ENCODE measurements at regions not wholly inside any gene's neighbourhood (a gene's known extent, or its start where the extent isn't known, plus 50 kb on each side); places are given as distances from the start of the nearest gene placed in this dataset.
"Not testable (repeated sequence)": the region's sequence is repeated elsewhere in the genome, so short reads cannot be mapped to it uniquely, and the experiment has no call there.

GRCh38 chr6:22208026-22208425 lies 88.8 kb downstream of the PRL start:
- no peak overlapping the region for H3K27ac ChIP-seq (ENCODE audit: low read depth, low read length, severe bottlenecking)
- 88% methylated on average over 1 of the region's 1 CpG; no CpG with 5 or more reads in 1 of the 2 experiments for WGBS, 2 experiments (ENCODE audit: insufficient coverage in 2 of 2)
- H3K9me3 ChIP-seq (ENCODE audit: control insufficient read depth, low read length): no peaks in the 10 kb centered on the region
- no peaks in the 10 kb centered on the region for H3K36me3 ChIP-seq (ENCODE audit: control insufficient read depth, insufficient read depth, low read length)
- H3K4me3 ChIP-seq (ENCODE audit: extremely low read depth, insufficient read depth, low read length, poor library complexity, severe bottlenecking): no peak overlapping the region
- no peaks in the 10 kb centered on the region for H3K4me1 ChIP-seq (ENCODE audit: control insufficient read depth, insufficient read depth, low read length, poor library complexity, severe bottlenecking)

DNA sequence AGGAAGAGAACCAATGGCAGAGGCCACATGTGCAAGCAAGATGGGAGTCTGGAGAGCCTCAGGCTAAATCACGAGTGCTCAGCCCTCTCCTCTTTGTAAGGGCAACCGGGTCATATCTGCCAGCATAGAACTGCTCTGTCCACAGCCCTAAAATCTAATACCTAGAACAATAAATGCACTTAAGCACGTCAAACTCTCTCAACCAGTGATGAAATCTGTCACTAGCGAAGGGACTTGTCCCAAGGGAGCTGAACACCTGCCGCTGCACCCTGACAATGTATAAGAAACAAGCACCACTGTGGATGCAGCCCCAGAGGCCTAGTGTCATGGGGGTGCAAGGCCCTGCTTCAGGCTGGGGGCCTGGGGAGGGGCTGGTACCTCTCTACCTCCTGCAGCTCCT lies 82.5 kb downstream of the PRL start:
- no peak overlapping the region for H3K27ac ChIP-seq (ENCODE audit: low read depth, low read length, severe bottlenecking)
- no peak overlapping the region for H3K4me3 ChIP-seq (ENCODE audit: extremely low read depth, insufficient read depth, low read length, poor library complexity, severe bottlenecking)
- no peaks in the 10 kb centered on the region for H3K4me1 ChIP-seq (ENCODE audit: control insufficient read depth, insufficient read depth, low read length, poor library complexity, severe bottlenecking)
- no peaks in the 10 kb centered on the region for H3K36me3 ChIP-seq (ENCODE audit: control insufficient read depth, insufficient read depth, low read length)
- no peaks in the 10 kb centered on the region for H3K9me3 ChIP-seq (ENCODE audit: control insufficient read depth, low read length)
- WGBS, 2 experiments (ENCODE audit: insufficient coverage in 2 of 2): 82 to 100% methylated on average over 4 of the region's 5 CpGs

- not testable (repeated sequence) for H3K9me3 ChIP-seq (ENCODE audit: control insufficient read depth, low read length); H3K4me3 ChIP-seq (ENCODE audit: extremely low read depth, insufficient read depth, low read length, poor library complexity, severe bottlenecking); H3K27ac ChIP-seq (ENCODE audit: low read depth, low read length, severe bottlenecking); H3K4me1 ChIP-seq (ENCODE audit: control insufficient read depth, insufficient read depth, low read length, poor library complexity, severe bottlenecking); H3K36me3 ChIP-seq (ENCODE audit: control insufficient read depth, insufficient read depth, low read length)
- 86 to 100% methylated on average over 1 to 2 of the region's 3 CpGs for WGBS, 2 experiments (ENCODE audit: insufficient coverage in 2 of 2)
Measured at GRCh38 chr6:22215474-22215873, 81.4 kb downstream of the PRL start.

GRCh38 chr6:22218410-22218809 lies 78.4 kb downstream of the PRL start:
- Histone ChIP-seq H3K4me1 (ENCODE audit: control insufficient read depth, insufficient read depth, low read length, poor library complexity, severe bottlenecking) (no peaks in the 10 kb centered on the region), H3K4me3 (ENCODE audit: extremely low read depth, insufficient read depth, low read length, poor library complexity, severe bottlenecking) (no peak overlapping the region), H3K27ac (ENCODE audit: low read depth, low read length, severe bottlenecking) (no peak overlapping the region), H3K36me3 (ENCODE audit: control insufficient read depth, insufficient read depth, low read length) (no peaks in the 10 kb centered on the region), H3K9me3 (ENCODE audit: control insufficient read depth, low read length) (no peaks in the 10 kb centered on the region)
- 80 to 88% methylated on average over 2 of the region's 3 CpGs for WGBS, 2 experiments (ENCODE audit: insufficient coverage in 2 of 2)

- no peak overlapping the region for H3K4me3 ChIP-seq (ENCODE audit: extremely low read depth, insufficient read depth, low read length, poor library complexity, severe bottlenecking)
- 84 to 95% methylated on average over 5 to 6 of the region's 6 CpGs for WGBS, 2 experiments (ENCODE audit: insufficient coverage in 2 of 2)
- H3K9me3 ChIP-seq (ENCODE audit: control insufficient read depth, low read length): no peaks in the 10 kb centered on the region
- H3K36me3 ChIP-seq (ENCODE audit: control insufficient read depth, insufficient read depth, low read length): no peaks in the 10 kb centered on the region
- no peaks in the 10 kb centered on the region for H3K4me1 ChIP-seq (ENCODE audit: control insufficient read depth, insufficient read depth, low read length, poor library complexity, severe bottlenecking)
- H3K27ac ChIP-seq (ENCODE audit: low read depth, low read length, severe bottlenecking): no peak overlapping the region
Measured at GRCh38 chr6:22219925-22220324, 76.9 kb downstream of the PRL start.

GRCh38 chr6:22221211-22221610 lies 75.6 kb downstream of the PRL start:
- no peak overlapping the region for H3K27ac ChIP-seq (ENCODE audit: low read depth, low read length, severe bottlenecking)
- 83% methylated on average over 1 of the region's 4 CpGs; no CpG with 5 or more reads in 1 of the 2 experiments for WGBS, 2 experiments (ENCODE audit: insufficient coverage in 2 of 2)
- H3K4me3 ChIP-seq (ENCODE audit: extremely low read depth, insufficient read depth, low read length, poor library complexity, severe bottlenecking): no peak overlapping the region

GRCh38 chr6:22221630-22222029 lies 75.2 kb downstream of the PRL start:
- Histone ChIP-seq H3K4me3 (ENCODE audit: extremely low read depth, insufficient read depth, low read length, poor library complexity, severe bottlenecking) (no peak overlapping the region), H3K9me3 (ENCODE audit: control insufficient read depth, low read length) (no peaks in the 10 kb centered on the region), H3K4me1 (ENCODE audit: control insufficient read depth, insufficient read depth, low read length, poor library complexity, severe bottlenecking) (no peaks in the 10 kb centered on the region), H3K27ac (ENCODE audit: low read depth, low read length, severe bottlenecking) (no peak overlapping the region), H3K36me3 (ENCODE audit: control insufficient read depth, insufficient read depth, low read length) (no peaks in the 10 kb centered on the region)
- 100% methylated on average over 1 of the region's 3 CpGs; no CpG with 5 or more reads in 1 of the 2 experiments for WGBS, 2 experiments (ENCODE audit: insufficient coverage in 2 of 2)

More at GRCh38 chr6:22221211-22221610, 75.6 kb downstream of the PRL start:
- Histone ChIP-seq H3K36me3 (ENCODE audit: control insufficient read depth, insufficient read depth, low read length) (no peaks in the 10 kb centered on the region), H3K4me1 (ENCODE audit: control insufficient read depth, insufficient read depth, low read length, poor library complexity, severe bottlenecking) (no peaks in the 10 kb centered on the region), H3K9me3 (ENCODE audit: control insufficient read depth, low read length) (no peaks in the 10 kb centered on the region)

GRCh38 chr6:22222469-22222868 lies 74.4 kb downstream of the PRL start:
- 68 to 70% methylated on average over 2 to 4 of the region's 6 CpGs for WGBS, 2 experiments (ENCODE audit: insufficient coverage in 2 of 2)
- Histone ChIP-seq H3K36me3 (ENCODE audit: control insufficient read depth, insufficient read depth, low read length) (no peaks in the 10 kb centered on the region), H3K27ac (ENCODE audit: low read depth, low read length, severe bottlenecking) (no peak overlapping the region)

DNA sequence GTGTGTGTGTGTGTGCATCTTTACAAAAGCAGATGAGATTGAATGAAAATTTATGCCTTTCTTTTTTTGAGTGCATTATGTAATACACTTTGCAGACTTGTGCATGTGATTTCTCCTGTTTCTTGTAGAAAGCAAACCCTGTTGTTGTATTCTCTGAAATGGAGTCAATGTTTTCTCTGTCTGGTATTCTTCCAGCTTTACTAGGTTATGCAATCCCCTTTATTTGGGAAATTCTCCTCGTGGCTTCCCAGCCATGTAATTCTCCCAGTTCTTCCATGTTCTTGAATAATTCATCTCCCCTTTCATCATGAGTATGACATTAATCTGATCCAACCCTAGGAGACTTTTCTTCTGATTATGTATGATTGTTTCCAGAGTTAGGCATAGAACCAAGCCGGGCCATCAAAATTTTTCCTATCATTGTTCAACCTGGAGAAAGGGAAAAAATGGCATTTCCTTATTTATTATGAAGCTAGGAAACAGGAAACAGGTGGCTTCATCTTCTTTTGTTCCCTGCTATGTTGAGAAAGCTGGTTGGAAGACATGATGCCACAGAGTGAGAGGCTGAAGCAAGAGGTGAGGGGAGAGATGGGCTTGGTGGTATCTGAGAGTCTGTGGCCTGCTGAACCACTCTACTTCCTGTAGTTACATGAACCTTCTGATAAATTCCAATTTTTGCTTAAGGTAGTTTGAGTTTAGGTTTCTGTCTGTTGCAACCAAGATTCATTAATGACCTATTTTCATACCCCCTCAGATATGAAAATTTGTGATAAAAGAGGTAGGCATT lies 68.8 kb downstream of the PRL start:
- no CpG with 5 or more reads among the region's 2 CpGs for WGBS, 2 experiments (ENCODE audit: insufficient coverage in 2 of 2)
- peaks cover 4% of the 10 kb centered on the region for H3K4me1 ChIP-seq (ENCODE audit: control insufficient read depth, insufficient read depth, low read length, poor library complexity, severe bottlenecking)
- H3K4me3 ChIP-seq (ENCODE audit: extremely low read depth, insufficient read depth, low read length, poor library complexity, severe bottlenecking): no peak overlapping the region
- H3K36me3 ChIP-seq (ENCODE audit: control insufficient read depth, insufficient read depth, low read length): no peaks in the 10 kb centered on the region
- no peaks in the 10 kb centered on the region for H3K9me3 ChIP-seq (ENCODE audit: control insufficient read depth, low read length)
- H3K27ac ChIP-seq (ENCODE audit: low read depth, low read length, severe bottlenecking): no peak overlapping the region

More at GRCh38 chr6:22222469-22222868, 74.4 kb downstream of the PRL start:
- Histone ChIP-seq H3K4me3 (ENCODE audit: extremely low read depth, insufficient read depth, low read length, poor library complexity, severe bottlenecking) (no peak overlapping the region), H3K9me3 (ENCODE audit: control insufficient read depth, low read length) (no peaks in the 10 kb centered on the region), H3K4me1 (ENCODE audit: control insufficient read depth, insufficient read depth, low read length, poor library complexity, severe bottlenecking) (no peaks in the 10 kb centered on the region)

DNA sequence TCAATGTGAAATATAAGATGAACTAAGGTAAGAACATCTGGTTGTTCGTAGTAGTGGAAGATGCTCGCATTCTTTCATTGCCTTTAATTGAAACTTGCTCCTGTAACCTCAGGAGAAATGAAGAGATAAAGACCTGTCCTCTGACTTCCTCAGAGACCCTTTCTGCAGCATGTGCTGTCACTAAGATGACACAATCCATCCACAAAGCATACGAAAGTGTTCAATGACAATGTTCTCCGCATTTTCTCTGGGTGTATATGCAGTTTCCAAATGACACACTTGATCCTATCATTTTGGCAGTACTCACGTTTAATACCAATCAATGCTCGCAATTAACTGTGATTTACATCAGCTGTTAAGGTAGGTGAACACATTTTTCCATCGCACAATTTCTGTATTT lies 65.8 kb downstream of the PRL start:
- H3K36me3 ChIP-seq (ENCODE audit: control insufficient read depth, insufficient read depth, low read length): no peaks in the 10 kb centered on the region
- H3K27ac ChIP-seq (ENCODE audit: low read depth, low read length, severe bottlenecking): no peak overlapping the region
- 77 to 93% methylated on average over 3 to 5 of the region's 7 CpGs for WGBS, 2 experiments (ENCODE audit: insufficient coverage in 2 of 2)

DNA sequence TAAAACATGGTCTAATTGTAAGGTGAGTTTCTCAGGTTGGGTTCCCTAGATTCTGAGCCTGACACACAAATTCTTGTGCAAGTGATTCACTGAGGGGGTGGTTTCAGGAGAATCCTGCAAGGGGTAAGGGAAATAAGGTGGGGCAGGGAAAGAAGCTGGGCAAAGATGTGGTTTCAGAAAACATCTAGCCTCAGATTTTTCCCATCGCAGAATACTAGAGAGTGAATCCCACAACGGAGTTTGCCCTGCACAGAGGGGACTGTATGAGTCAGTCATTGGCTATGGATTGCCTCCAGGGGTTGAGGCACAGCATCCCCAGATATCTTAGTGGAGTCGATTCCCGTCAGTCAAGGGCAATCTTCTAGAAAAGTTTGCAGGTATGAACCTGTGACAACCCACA lies 65.2 kb downstream of the PRL start:
- 67 to 81% methylated on average over 2 to 4 of the region's 4 CpGs for WGBS, 2 experiments (ENCODE audit: insufficient coverage in 2 of 2)
- H3K36me3 ChIP-seq (ENCODE audit: control insufficient read depth, insufficient read depth, low read length): no peaks in the 10 kb centered on the region
- H3K9me3 ChIP-seq (ENCODE audit: control insufficient read depth, low read length): no peaks in the 10 kb centered on the region
- peaks cover 4% of the 10 kb centered on the region for H3K4me1 ChIP-seq (ENCODE audit: control insufficient read depth, insufficient read depth, low read length, poor library complexity, severe bottlenecking)
- H3K27ac ChIP-seq (ENCODE audit: low read depth, low read length, severe bottlenecking): no peak overlapping the region
- H3K4me3 ChIP-seq (ENCODE audit: extremely low read depth, insufficient read depth, low read length, poor library complexity, severe bottlenecking): no peak overlapping the region

More for the DNA sequence above, 65.8 kb downstream of the PRL start:
- Histone ChIP-seq H3K4me1 (ENCODE audit: control insufficient read depth, insufficient read depth, low read length, poor library complexity, severe bottlenecking) (peaks cover 4% of the 10 kb centered on the region), H3K9me3 (ENCODE audit: control insufficient read depth, low read length) (no peaks in the 10 kb centered on the region), H3K4me3 (ENCODE audit: extremely low read depth, insufficient read depth, low read length, poor library complexity, severe bottlenecking) (no peak overlapping the region)

All from mesodermal cell (in vitro differentiated cells).